SU-DHL-6 (cell line): ENCODE measurements at regions not wholly inside any gene's neighbourhood (a gene's known extent, or its start where the extent isn't known, plus 50 kb on each side); places are given as distances from the start of the nearest gene placed in this dataset.
"Not testable (repeated sequence)": the region's sequence is repeated elsewhere in the genome, so short reads cannot be mapped to it uniquely, and the experiment has no call there.

ENCODE experiments used
- H2AFZ ChIP-seq: fragments of 200-600 bp; sonication (generic); 2 replicates; pipeline ENCODE4 v1.6.1; 2014; ENCODE audit warnings: low read depth, mild to moderate bottlenecking, moderate library complexity, mixed read lengths, antibody characterized with exemption, low read length; ENCODE audit not compliant: severe bottlenecking
- H3F3A ChIP-seq: fragments of 200-600 bp; shearing (Covaris generic); 2 replicates; pipeline ENCODE4 v1.6.0; 2016; ENCODE audit warnings: antibody characterized with exemption, mild to moderate bottlenecking; ENCODE audit not compliant: insufficient read depth
- H3K27ac ChIP-seq: fragments of 200-600 bp; sonication (generic); 2 replicates; pipeline ENCODE4 v1.5.1; 2016; ENCODE audit warnings: low read depth, mild to moderate bottlenecking, low read length, moderate library complexity, mixed read lengths
- H3K27me3 ChIP-seq: fragments of 200-600 bp; sonication (generic), shearing (Covaris generic); 2 replicates; pipeline ENCODE4 v1.6.0; 2014; ENCODE audit warnings: mild to moderate bottlenecking, low read length
- H3K36me3 ChIP-seq: fragments of 200-600 bp; sonication (generic); 2 replicates; pipeline ENCODE4 v1.6.1; 2014; ENCODE audit warnings: mild to moderate bottlenecking, low read length, mixed read lengths
- H3K4me2 ChIP-seq: fragments of 300-600, 200-600 bp; shearing (Covaris generic), sonication (generic); 2 replicates; pipeline ENCODE4 v1.6.0; 2014; ENCODE audit warnings: low read length, low read depth, mild to moderate bottlenecking; ENCODE audit not compliant: poor library complexity, severe bottlenecking
- H3K4me3 ChIP-seq: fragments of 200-600 bp; sonication (generic); 2 replicates; pipeline ENCODE4 v1.5.1; 2014; ENCODE audit warnings: antibody characterized with exemption, low read length, mild to moderate bottlenecking, mixed read lengths; ENCODE audit not compliant: insufficient read depth, poor library complexity, severe bottlenecking
- H3K79me2 ChIP-seq: fragments of 200-600 bp; sonication (generic); 2 replicates; pipeline ENCODE4 v1.6.1; 2014; ENCODE audit warnings: mild to moderate bottlenecking, low read length, moderate library complexity; ENCODE audit not compliant: insufficient read depth
- H3K9ac ChIP-seq: fragments of 200-600 bp; sonication (generic); 2 replicates; pipeline ENCODE4 v1.7.0; 2014; ENCODE audit warnings: mild to moderate bottlenecking, low read length
- H3K9me2 ChIP-seq: fragments of 200-600 bp; sonication (generic); replicated peaks from 2 replicates; pipeline ENCODE4 v1.6.1; 2014; ENCODE audit warnings: low read length; ENCODE audit not compliant: insufficient read depth
- H3K9me3 ChIP-seq: fragments of 200-600 bp; sonication (generic); 2 replicates; pipeline ENCODE4 v1.6.1; 2014; ENCODE audit warnings: low read length, mixed read lengths; ENCODE audit not compliant: insufficient read depth
- H4K20me1 ChIP-seq: fragments of 200-600 bp; sonication (generic); 2 replicates; pipeline ENCODE4 v1.6.1; 2014; ENCODE audit warnings: low read depth, mild to moderate bottlenecking, antibody characterized with exemption, low read length, moderate library complexity, mixed read lengths

DNA sequence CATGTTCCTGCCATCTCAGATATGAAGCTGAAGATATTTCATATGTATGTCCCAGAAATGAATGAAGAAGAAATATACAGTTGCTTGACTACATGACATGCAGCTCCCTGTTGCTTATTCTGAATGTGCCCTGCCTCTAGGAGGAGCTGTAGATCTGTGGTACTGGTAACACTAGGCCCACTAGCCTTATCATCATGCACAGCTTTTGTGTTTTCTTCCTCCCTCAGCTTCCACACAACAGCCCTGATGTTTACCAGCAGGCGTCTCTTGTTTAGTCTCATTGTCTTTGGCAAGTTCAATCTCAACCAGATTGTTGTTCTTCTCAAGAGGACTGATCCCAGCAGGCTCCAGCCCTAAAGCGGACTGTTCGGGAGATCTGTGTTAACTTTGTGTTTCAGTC, 104.8 kb downstream of the ATP6V0E2 start:
- H3F3A ChIP-seq, H3K79me2 ChIP-seq, H3K9ac ChIP-seq: not testable (repeated sequence)

DNA sequence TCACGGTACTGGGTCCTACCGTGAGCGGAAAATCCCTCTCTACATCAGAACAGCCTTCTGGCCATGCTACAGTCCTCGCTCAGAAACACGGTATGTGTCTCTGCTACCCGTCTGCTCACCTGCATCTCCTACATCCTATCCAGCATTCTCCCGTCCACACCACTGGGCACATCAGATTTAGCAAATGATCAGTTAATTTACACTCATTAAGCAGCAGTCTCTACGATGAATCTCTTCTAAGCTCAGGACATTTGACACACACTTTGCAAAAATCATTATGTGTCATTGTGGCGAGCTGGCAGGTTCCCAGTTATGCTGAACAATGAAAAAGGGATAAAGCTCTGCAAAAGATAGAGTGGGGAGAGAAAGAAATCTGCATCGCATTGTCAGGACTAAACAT, 105.2 kb downstream of the ATP6V0E2 start:
- not testable (repeated sequence) for H3K9me3 ChIP-seq, H2AFZ ChIP-seq, H3K9ac ChIP-seq, H3K9me2 ChIP-seq, H3K27ac ChIP-seq, H3K4me2 ChIP-seq, H4K20me1 ChIP-seq, H3K27me3 ChIP-seq, H3F3A ChIP-seq, H3K36me3 ChIP-seq, H3K4me3 ChIP-seq, H3K79me2 ChIP-seq

More for the DNA sequence above, 104.8 kb downstream of the ATP6V0E2 start:
- H3K9me2 ChIP-seq, H3K27ac ChIP-seq, H3K36me3 ChIP-seq, H3K9me3 ChIP-seq, H3K4me2 ChIP-seq, H3K27me3 ChIP-seq, H4K20me1 ChIP-seq, H2AFZ ChIP-seq, H3K4me3 ChIP-seq: not testable (repeated sequence)

DNA sequence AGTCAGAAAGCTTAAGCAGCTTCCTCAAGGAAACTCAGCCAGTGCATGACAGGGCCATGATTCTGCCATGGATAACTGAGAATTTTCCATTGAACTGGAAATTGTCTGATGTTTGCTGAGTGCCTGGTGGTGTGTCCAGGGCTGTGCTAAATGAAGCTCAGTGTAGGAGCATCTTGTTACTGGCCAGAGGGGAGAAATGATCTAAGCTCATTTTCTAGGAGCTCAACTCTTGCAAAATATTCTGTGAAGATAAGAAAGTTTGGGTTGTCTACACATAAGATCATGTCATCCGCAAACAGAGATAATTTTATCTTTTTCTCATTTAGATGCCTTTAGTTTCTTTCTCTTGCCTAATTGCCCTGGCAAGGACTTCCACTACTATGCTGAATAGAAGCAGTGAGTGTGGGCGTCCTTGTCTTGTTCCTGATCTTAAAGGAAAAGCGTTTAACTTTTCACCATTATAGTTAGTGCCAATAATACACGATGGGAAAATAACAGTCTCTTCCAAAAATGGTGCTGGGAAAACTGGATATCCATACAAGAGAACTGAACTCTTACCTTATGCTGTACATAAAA, 108.9 kb downstream of the ATP6V0E2 start:
- not testable (repeated sequence) for H3K4me3 ChIP-seq, H3F3A ChIP-seq, H4K20me1 ChIP-seq, H3K9me2 ChIP-seq, H3K27me3 ChIP-seq, H3K9ac ChIP-seq, H3K79me2 ChIP-seq, H3K4me2 ChIP-seq, H3K9me3 ChIP-seq, H3K27ac ChIP-seq, H2AFZ ChIP-seq, H3K36me3 ChIP-seq

DNA sequence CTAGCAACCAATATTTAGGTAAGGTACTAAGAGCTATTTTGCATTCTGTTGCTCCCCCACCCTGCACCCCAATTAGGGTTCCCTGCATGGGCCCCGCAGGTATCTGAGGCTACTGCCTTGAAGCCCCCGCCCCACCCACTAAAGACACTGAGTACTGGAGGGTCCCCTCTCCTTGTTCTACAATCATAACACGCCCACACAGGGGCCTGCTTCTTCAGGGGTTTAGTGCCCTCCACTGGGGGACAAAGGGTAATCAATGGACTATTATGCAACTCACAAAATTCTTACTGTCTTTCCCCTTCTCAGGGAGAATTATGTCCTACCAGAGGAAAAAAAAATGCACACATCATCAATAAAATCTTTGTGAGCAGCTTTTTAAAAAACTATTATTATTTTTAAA, 113.1 kb downstream of the ATP6V0E2 start:
- H2AFZ ChIP-seq, H3K9me2 ChIP-seq: not testable (repeated sequence)

DNA sequence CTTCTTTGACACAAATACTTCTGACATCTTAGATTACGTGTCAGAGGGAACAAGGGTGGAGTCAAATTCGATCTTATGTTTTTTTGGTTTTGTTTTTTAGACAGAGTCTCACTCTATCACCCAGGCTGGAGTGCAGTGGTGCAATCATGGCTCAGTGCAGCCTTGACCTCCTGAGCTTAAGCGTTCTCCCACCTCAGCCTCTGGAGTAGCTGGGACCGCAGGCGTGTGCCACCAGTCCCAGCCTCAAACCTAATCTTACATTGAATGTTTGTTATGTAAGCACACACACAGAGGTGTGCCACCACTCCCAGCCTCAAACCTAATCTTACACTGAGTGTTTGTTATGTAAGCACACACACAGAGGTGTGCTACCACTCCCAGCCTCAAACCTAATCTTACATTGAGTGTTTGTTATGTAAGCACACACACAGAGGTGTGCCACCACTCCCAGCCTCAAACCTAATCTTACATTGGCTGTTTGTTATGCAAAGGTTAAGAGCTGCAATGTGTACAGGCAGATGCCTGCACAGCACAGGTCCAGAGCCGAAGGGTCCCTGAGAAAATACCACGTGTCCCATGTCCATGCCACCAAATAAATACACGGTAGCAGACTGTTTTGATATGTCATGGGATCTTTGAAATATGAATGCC, 118.0 kb downstream of the ATP6V0E2 start:
- H3F3A ChIP-seq, H3K9ac ChIP-seq, H3K4me2 ChIP-seq, H3K4me3 ChIP-seq, H3K79me2 ChIP-seq, H3K9me3 ChIP-seq, H3K36me3 ChIP-seq, H3K27me3 ChIP-seq, H3K9me2 ChIP-seq, H3K27ac ChIP-seq, H2AFZ ChIP-seq, H4K20me1 ChIP-seq: not testable (repeated sequence)

More for the DNA sequence above, 113.1 kb downstream of the ATP6V0E2 start:
- not testable (repeated sequence) for H3K27me3 ChIP-seq, H3K36me3 ChIP-seq, H3F3A ChIP-seq, H3K79me2 ChIP-seq, H3K9ac ChIP-seq, H3K27ac ChIP-seq, H3K9me3 ChIP-seq, H4K20me1 ChIP-seq, H3K4me2 ChIP-seq, H3K4me3 ChIP-seq

DNA sequence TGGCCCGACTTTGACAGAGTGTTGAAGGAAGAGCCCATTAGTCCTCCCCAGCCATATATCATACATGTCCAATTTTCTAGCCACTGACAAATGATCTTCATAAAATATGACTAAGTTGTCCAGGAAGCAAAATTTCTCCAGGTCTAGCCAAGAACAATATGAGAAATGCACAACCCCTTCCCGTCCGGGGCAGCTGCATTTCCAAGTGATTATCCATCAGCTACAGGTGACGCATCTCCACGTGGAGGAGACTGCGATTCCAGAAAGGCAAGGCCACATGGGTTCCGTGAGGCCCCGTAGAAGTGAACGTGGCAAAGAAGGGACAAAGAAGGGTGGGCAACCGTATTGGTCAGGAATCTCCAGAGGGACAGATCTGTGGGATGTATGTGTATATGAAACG, 118.6 kb downstream of the ATP6V0E2 start:
- not testable (repeated sequence) for H3K79me2 ChIP-seq, H3K27me3 ChIP-seq, H3K9me2 ChIP-seq, H3K36me3 ChIP-seq, H3F3A ChIP-seq, H3K9ac ChIP-seq, H3K27ac ChIP-seq, H3K9me3 ChIP-seq, H3K4me3 ChIP-seq, H2AFZ ChIP-seq, H3K4me2 ChIP-seq, H4K20me1 ChIP-seq

DNA sequence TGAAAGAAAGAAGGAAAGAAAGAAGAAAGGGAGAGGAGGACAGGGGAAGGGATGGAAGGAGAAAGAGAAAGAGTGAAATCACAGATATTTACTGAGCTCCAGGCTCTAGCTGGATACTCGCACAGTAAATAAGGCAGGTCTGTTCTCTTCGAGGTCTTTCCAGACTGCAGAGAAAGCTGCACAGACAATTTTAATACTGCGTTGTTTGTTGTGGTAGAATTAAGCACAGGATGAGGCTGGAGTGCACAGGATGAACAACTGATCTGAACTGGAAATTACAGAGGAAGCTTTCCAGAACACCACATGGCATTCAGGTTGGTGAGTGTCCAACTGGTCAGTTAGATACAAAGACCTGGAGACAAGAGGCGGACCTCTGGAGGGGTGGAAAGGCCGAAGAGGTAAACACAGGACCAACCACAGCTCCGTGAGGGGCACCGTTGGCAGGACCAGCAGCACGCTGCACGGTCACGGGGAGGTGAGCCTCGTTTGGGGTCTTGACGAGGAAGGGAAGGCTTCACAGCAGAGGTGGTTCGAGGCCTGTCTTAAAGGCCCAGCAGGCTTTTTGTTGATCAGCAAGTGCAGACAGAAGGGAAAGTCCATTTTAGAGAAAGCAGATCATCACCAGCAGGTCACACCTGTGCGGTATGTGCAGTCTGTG, 121.7 kb downstream of the ATP6V0E2 start:
- H3F3A ChIP-seq, H3K4me3 ChIP-seq, H3K9me3 ChIP-seq, H3K27ac ChIP-seq, H3K36me3 ChIP-seq, H3K9me2 ChIP-seq, H3K79me2 ChIP-seq, H4K20me1 ChIP-seq, H3K4me2 ChIP-seq, H3K9ac ChIP-seq, H3K27me3 ChIP-seq, H2AFZ ChIP-seq: not testable (repeated sequence)
